RWPE2 (cell line): ENCODE measurements at regions not wholly inside any gene's neighbourhood (a gene's known extent, or its start where the extent isn't known, plus 50 kb on each side); places are given as distances from the start of the nearest gene placed in this dataset.

Experiments
- ATAC-seq: fragments of 200-7000 bp; cut with Tn5 transposase; 3 replicates; pipeline ENCODE4 v1.9.1; 2021; ENCODE audit warnings: low read depth
- DNase-seq: peaks from one replicate; pipeline ENCODE4 v3.0.0-alpha.2; 2020; ENCODE audit warnings: low spot score
- H3K27ac ChIP-seq: fragments of 450-650 bp; 2 replicates; pipeline ENCODE4 v1.5.1; 2017; ENCODE audit warnings: mild to moderate bottlenecking; ENCODE audit not compliant: poor library complexity, severe bottlenecking
- H3K27me3 ChIP-seq: fragments of 250-450 bp; sonication (Bioruptor Pico); 2 replicates; pipeline ENCODE4 v1.5.1; 2021; ENCODE audit warnings: mild to moderate bottlenecking, moderate library complexity; ENCODE audit not compliant: insufficient read depth, poor library complexity, severe bottlenecking
- H3K36me3 ChIP-seq: fragments of 250-450 bp; sonication (Bioruptor Pico); 2 replicates; pipeline ENCODE4 v1.5.1; 2020; ENCODE audit warnings: low read depth, mild to moderate bottlenecking, moderate library complexity
- H3K4me1 ChIP-seq: fragments of 250-450 bp; sonication (Bioruptor Pico); 2 replicates; pipeline ENCODE4 v1.5.1; 2021; ENCODE audit warnings: mild to moderate bottlenecking, moderate library complexity; ENCODE audit not compliant: insufficient read depth, poor library complexity, severe bottlenecking
- H3K4me3 ChIP-seq: fragments of 250-450 bp; sonication (Bioruptor Pico); 2 replicates; pipeline ENCODE4 v1.5.1; 2021; ENCODE audit warnings: mild to moderate bottlenecking, moderate library complexity; ENCODE audit not compliant: severe bottlenecking
- H3K9me3 ChIP-seq: fragments of 250-450 bp; sonication (Bioruptor Pico); 2 replicates; pipeline ENCODE4 v1.5.1; 2021; ENCODE audit warnings: mild to moderate bottlenecking, moderate library complexity; ENCODE audit not compliant: severe bottlenecking
- TF ChIP-seq, protein P1 (sequence below): fragments of 450-650 bp; IDR thresholded peaks from one replicate; pipeline ENCODE4 v1.5.1; 2017; ENCODE audit warnings: mild to moderate bottlenecking, moderate library complexity; ENCODE audit not compliant: poor library complexity, severe bottlenecking

DNA sequence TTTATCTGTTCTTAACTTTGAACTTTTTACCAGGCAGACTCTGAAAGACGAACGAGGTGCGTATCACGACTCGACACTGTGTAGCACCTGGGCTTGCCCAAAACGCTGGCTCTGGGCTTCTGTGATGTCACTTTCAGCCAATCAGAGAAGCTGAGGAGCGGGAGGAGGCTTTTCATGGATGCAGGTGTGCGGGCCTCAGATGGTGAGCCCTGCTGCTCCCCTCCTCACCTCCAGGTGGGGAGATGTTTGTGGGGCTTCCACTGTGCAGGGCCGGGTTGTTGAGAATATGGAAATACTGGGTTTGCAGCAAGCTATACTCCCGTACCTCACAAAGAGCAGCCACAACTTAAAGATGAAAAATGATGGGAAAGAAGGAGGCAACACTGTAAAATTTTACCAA lies 246.3 kb downstream of the IRX2 start:
- Histone ChIP-seq H3K27me3 (peaks cover 4% of the 10 kb centered on the region), H3K27ac (no peak overlapping the region), H3K4me1 (no peaks in the 10 kb centered on the region), H3K9me3 (no peaks in the 10 kb centered on the region), H3K36me3 (no peaks in the 10 kb centered on the region), H3K4me3 (no peak overlapping the region)
- TF ChIP-seq, protein P1, sequence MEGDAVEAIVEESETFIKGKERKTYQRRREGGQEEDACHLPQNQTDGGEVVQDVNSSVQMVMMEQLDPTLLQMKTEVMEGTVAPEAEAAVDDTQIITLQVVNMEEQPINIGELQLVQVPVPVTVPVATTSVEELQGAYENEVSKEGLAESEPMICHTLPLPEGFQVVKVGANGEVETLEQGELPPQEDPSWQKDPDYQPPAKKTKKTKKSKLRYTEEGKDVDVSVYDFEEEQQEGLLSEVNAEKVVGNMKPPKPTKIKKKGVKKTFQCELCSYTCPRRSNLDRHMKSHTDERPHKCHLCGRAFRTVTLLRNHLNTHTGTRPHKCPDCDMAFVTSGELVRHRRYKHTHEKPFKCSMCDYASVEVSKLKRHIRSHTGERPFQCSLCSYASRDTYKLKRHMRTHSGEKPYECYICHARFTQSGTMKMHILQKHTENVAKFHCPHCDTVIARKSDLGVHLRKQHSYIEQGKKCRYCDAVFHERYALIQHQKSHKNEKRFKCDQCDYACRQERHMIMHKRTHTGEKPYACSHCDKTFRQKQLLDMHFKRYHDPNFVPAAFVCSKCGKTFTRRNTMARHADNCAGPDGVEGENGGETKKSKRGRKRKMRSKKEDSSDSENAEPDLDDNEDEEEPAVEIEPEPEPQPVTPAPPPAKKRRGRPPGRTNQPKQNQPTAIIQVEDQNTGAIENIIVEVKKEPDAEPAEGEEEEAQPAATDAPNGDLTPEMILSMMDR = no peak
- DNase-seq (no peak), ATAC-seq (no peak)

DNA sequence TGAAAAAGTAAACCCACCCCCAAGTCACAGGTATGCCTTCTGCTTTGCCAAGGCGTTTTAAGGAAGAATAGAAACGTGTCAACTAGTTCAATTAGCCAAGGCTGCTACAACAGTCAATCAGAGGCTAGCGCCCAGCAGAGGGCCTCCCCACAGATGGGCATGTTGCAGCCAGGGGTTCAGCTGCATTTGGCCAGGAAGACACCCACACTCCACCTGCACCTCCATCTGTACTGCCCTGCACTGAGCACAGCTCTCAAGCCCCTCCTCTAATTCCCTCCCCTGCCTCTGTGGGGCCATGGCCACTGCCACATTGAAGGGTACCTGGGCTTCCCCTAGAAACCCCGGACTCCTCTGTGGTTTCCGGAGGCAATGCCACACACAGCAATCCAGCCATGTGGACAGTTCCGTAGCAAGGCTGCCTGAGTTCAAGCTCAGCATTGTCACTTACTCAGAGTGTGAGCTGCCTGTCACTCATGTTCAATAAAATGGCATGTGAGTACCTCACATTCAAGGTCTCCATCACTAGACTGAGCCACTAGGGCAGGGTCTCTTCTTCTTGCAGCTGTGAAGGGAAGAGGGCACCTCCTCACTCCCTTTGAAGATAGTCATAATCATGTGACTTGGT lies 248.4 kb downstream of the IRX2 start:
- Histone ChIP-seq H3K27me3 (peaks cover 10% of the 10 kb centered on the region), H3K4me3 (no peak overlapping the region), H3K36me3 (no peaks in the 10 kb centered on the region), H3K27ac (no peak overlapping the region), H3K9me3 (peaks cover 9% of the 10 kb centered on the region), H3K4me1 (no peaks in the 10 kb centered on the region)
- TF ChIP-seq, protein P1 = no peak
- DNase-seq (no peak), ATAC-seq (no peak)

DNA sequence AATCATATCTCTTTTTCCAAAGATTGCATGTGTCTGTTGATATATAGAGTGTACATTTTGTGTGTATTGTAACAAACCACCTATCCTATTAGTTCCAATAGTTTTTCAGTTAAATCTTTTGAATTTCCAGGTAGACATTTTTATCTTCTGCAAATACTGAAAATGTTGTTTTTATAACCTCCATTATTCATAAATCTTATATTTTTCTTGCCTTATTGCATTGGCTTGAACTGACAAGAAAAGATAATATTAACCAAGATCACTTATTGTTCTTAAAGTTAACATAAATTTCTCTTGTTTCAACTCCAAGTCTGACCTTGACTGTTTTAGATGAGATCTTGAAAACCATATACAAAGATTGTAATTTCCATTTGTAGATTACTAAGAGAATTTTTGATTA lies 251.6 kb downstream of the IRX2 start:
- H3K27ac ChIP-seq = no peak overlapping the region
- H3K4me3 ChIP-seq = no peak overlapping the region
- no peaks in the 10 kb centered on the region for H3K4me1 ChIP-seq
- DNase-seq (no peak), ATAC-seq (no peak)
- H3K36me3 ChIP-seq = no peaks in the 10 kb centered on the region
- H3K9me3 ChIP-seq = peaks cover 9% of the 10 kb centered on the region
- H3K27me3 ChIP-seq = peaks cover 7% of the 10 kb centered on the region
- TF ChIP-seq, protein P1 = no peak

DNA sequence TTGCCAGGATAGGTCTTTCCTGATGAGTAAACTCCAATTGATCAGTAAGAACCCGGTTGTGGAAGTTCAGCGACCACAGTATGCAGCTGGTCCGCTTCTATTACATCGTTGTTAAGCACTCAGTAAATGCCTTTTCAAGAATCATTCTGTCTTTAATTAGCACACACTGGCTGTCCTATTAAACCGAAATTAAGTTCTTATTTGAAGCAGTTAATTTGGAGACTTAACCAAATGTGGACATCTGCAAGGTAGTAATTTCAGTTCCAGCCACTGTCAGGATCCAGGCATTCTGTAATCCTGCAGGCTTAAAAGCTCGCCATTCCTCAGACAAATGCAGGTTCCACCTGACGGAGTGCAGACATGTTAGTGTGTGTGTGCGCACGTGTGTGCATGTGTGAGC lies 254.6 kb downstream of the IRX2 start:
- Histone ChIP-seq H3K36me3 (no peaks in the 10 kb centered on the region), H3K27me3 (peaks cover 7% of the 10 kb centered on the region), H3K4me1 (no peaks in the 10 kb centered on the region), H3K4me3 (no peak overlapping the region), H3K9me3 (peaks cover 12% of the 10 kb centered on the region), H3K27ac (no peak overlapping the region)
- no peak for DNase-seq
- TF ChIP-seq, protein P1 = no peak
- ATAC-seq = no peak

DNA sequence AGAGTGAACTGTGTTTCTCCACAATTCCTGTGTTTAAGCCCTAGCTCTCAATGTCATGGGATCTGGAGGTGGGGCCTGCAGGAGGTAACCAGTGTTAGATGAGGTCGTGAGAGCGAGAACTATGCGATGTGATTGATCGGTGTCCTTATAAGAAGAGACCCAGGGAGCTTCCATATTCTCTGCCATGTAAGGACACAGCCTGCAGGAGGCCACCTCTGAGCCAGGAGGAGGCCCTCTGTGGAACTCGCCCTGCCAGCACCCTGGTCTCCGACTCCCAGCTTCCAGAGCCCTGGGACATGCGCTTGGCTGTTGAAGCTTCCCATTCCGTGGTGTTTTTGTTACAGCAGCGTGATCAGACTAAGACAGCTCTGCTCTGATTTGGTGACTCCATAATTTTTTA lies 255.4 kb downstream of the IRX2 start:
- TF ChIP-seq, protein P1 = no peak
- Histone ChIP-seq H3K27ac (no peak overlapping the region), H3K36me3 (no peaks in the 10 kb centered on the region), H3K27me3 (peaks cover 7% of the 10 kb centered on the region), H3K9me3 (peaks cover 12% of the 10 kb centered on the region), H3K4me1 (no peaks in the 10 kb centered on the region), H3K4me3 (no peak overlapping the region)
- ATAC-seq = no peak
- DNase-seq = no peak
